ENCODE measurements at regions not wholly inside any gene's neighbourhood (a gene's known extent, or its start where the extent isn't known, plus 50 kb on each side); places are given as distances from the start of the nearest gene placed in this dataset.

- TF ChIP-seq, protein P1, sequence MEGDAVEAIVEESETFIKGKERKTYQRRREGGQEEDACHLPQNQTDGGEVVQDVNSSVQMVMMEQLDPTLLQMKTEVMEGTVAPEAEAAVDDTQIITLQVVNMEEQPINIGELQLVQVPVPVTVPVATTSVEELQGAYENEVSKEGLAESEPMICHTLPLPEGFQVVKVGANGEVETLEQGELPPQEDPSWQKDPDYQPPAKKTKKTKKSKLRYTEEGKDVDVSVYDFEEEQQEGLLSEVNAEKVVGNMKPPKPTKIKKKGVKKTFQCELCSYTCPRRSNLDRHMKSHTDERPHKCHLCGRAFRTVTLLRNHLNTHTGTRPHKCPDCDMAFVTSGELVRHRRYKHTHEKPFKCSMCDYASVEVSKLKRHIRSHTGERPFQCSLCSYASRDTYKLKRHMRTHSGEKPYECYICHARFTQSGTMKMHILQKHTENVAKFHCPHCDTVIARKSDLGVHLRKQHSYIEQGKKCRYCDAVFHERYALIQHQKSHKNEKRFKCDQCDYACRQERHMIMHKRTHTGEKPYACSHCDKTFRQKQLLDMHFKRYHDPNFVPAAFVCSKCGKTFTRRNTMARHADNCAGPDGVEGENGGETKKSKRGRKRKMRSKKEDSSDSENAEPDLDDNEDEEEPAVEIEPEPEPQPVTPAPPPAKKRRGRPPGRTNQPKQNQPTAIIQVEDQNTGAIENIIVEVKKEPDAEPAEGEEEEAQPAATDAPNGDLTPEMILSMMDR (IDR thresholded peaks at IDR 0.05) = no peak
- no peak for TF ChIP-seq POLR2A (IDR thresholded peaks at IDR 0.05)
Observed at GRCh38 chr17:73744411-73744810, 100.2 kb upstream of the SDK2 start.

All from uterus (tissue), 2 donors.